ENCODE measurements at regions not wholly inside any gene's neighbourhood (a gene's known extent, or its start where the extent isn't known, plus 50 kb on each side); places are given as distances from the start of the nearest gene placed in this dataset.

DNA sequence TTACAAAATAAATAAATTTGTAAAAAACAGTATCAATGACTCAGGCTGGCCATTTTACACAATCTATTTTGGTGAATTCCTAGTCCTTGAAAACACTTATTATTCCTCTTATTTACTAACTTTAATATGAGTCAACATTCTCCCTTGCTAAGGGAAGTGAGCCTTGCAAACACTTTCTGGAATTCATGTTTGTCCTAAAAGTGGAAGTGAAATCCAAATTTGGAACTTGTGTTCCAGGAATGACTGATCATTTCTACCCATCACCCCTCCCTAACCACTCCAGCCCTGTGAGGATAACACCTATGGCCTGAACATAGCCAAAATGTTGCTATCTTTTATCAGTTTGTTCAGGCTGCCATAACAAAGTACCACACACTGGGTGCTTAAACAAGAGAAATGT is 83.1 kb downstream of the OR5AK2 start:
- TF ChIP-seq POLR2A (IDR thresholded peaks at IDR 0.05), result no peak
- TF ChIP-seq, protein P1, sequence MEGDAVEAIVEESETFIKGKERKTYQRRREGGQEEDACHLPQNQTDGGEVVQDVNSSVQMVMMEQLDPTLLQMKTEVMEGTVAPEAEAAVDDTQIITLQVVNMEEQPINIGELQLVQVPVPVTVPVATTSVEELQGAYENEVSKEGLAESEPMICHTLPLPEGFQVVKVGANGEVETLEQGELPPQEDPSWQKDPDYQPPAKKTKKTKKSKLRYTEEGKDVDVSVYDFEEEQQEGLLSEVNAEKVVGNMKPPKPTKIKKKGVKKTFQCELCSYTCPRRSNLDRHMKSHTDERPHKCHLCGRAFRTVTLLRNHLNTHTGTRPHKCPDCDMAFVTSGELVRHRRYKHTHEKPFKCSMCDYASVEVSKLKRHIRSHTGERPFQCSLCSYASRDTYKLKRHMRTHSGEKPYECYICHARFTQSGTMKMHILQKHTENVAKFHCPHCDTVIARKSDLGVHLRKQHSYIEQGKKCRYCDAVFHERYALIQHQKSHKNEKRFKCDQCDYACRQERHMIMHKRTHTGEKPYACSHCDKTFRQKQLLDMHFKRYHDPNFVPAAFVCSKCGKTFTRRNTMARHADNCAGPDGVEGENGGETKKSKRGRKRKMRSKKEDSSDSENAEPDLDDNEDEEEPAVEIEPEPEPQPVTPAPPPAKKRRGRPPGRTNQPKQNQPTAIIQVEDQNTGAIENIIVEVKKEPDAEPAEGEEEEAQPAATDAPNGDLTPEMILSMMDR (IDR thresholded peaks at IDR 0.05), result no peak
